Esophagus muscularis mucosa (tissue), 3 donors: ENCODE measurements at regions not wholly inside any gene's neighbourhood (a gene's known extent, or its start where the extent isn't known, plus 50 kb on each side); places are given as distances from the start of the nearest gene placed in this dataset.

Experiments used
- CTCF ChIP-seq, 3 experiments: fragments of 200-600 bp in 2 of 3; fragments of 450-650 bp in 1 of 3; sonication (generic) in 2 of 3; IDR thresholded peaks; one replicate each; pipeline ENCODE4 v1.5.1; 2017 to 2019; ENCODE audit warnings: antibody characterized with exemption in 3 of 3, mild to moderate bottlenecking in 2 of 3, moderate library complexity in 1 of 3
- POLR2A ChIP-seq: fragments of 450-650 bp; IDR thresholded peaks from one replicate; pipeline ENCODE4 v1.6.1; 2017; ENCODE audit warnings: antibody characterized with exemption, moderate library complexity, mild to moderate bottlenecking, low read depth
- POLR2AphosphoS5 ChIP-seq, 2 donors: sonication (generic); formaldehyde crosslinking; IDR thresholded peaks; one replicate each; pipeline ENCODE4 v1.6.1; 2017; ENCODE audit warnings: antibody characterized with exemption in 2 of 2

- TF ChIP-seq CTCF (IDR thresholded peaks at IDR 0.05) (no peak), POLR2A (no peak), POLR2AphosphoS5 (IDR thresholded peaks at IDR 0.05) (no peak)
These were observed 241.4 kb upstream of the IL12B start for GRCh38 chr5:159571501-159572244.
